Bronchial epithelial cell (primary cell): ENCODE measurements at regions not wholly inside any gene's neighbourhood (a gene's known extent, or its start where the extent isn't known, plus 50 kb on each side); places are given as distances from the start of the nearest gene placed in this dataset.

Source experiments
- DNase-seq: peaks from one replicate; pipeline ENCODE4 v3.0.0-alpha.2; 2010; ENCODE audit warnings: low read depth
- FAIRE-seq: peaks from 2 replicates; lab custom pipeline; 2011; peaks lifted over from hg19 to GRCh38; lab: Jason Lieb, UNC
- H3K27me3 ChIP-seq: 2 replicates; pipeline ENCODE4 v1.5.1; 2011; ENCODE audit warnings: low read length; ENCODE audit not compliant: control insufficient read depth, insufficient read depth
- H3K36me3 ChIP-seq: 2 replicates; pipeline ENCODE4 v1.5.1; 2011; ENCODE audit warnings: low read length; ENCODE audit not compliant: control insufficient read depth, insufficient read depth
- H3K4me3 ChIP-seq: 2 replicates; pipeline ENCODE4 v1.5.1; 2011; ENCODE audit warnings: mild to moderate bottlenecking, low read depth, low read length, control low read depth
- CTCF ChIP-seq: IDR thresholded peaks from 2 replicates; pipeline ENCODE4 v1.5.1; 2011; ENCODE audit warnings: mild to moderate bottlenecking, moderate library complexity, low read length, control low read depth, inconsistent platforms; ENCODE audit not compliant: insufficient read depth, severe bottlenecking

GRCh38 chr10:28902215-28902614 is 224.9 kb downstream of the BAMBI start:
- no peak for FAIRE-seq
- H3K27me3 ChIP-seq: no peaks in the 10 kb centered on the region
- no peak overlapping the region for H3K4me3 ChIP-seq
- DNase-seq: no peak
- no peak for TF ChIP-seq CTCF
- no peaks in the 10 kb centered on the region for H3K36me3 ChIP-seq

GRCh38 chr10:28903063-28903462 is 225.7 kb downstream of the BAMBI start:
- DNase-seq (no peak), FAIRE-seq (no peak)
- TF ChIP-seq CTCF: no peak
- no peaks in the 10 kb centered on the region for H3K27me3 ChIP-seq
- no peak overlapping the region for H3K4me3 ChIP-seq
- no peaks in the 10 kb centered on the region for H3K36me3 ChIP-seq

DNA sequence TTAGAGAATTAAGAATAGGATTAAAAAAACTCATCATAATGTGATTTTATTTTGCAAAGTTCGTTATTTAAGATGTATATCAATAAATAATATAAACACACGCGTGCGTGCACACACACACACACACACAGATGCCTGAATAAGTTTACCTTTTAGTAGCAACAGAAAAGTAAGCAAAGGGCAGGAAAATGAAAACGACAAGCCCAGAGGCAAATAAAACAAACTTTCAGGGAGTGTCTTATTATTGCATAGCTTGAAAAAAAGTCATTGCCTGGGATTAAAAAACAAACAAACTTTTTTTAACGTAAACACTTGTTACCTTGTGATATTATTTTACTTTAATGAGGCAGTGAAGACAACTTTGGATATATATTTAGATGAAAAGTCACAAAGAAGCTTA is 226.4 kb downstream of the BAMBI start:
- TF ChIP-seq CTCF: no peak
- no peak overlapping the region for H3K4me3 ChIP-seq
- FAIRE-seq (no peak), DNase-seq (no peak)
- no peaks in the 10 kb centered on the region for H3K36me3 ChIP-seq
- H3K27me3 ChIP-seq: no peaks in the 10 kb centered on the region

DNA sequence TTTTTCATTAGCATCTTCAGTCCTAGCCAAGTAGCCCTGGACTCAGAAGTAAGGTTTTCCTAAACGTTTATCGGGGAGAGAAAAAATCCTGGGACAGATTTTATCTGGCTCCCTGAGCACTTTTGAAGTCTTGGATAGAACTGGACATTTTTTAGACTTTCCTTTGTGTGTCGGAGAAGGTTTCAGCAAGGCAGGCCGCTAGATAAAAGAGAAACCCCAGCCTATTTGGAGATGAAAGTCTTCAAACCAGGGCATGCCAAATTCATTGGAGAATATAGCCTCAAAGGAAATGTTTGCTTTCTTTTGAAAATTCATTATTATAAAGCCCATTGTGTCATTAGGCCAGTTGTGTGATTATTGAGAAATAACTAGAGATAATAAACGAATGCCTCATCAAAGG is 228.1 kb downstream of the BAMBI start:
- no peaks in the 10 kb centered on the region for H3K36me3 ChIP-seq
- FAIRE-seq (no peak), DNase-seq (no peak)
- no peak for TF ChIP-seq CTCF
- no peak overlapping the region for H3K4me3 ChIP-seq
- H3K27me3 ChIP-seq: no peaks in the 10 kb centered on the region

DNA sequence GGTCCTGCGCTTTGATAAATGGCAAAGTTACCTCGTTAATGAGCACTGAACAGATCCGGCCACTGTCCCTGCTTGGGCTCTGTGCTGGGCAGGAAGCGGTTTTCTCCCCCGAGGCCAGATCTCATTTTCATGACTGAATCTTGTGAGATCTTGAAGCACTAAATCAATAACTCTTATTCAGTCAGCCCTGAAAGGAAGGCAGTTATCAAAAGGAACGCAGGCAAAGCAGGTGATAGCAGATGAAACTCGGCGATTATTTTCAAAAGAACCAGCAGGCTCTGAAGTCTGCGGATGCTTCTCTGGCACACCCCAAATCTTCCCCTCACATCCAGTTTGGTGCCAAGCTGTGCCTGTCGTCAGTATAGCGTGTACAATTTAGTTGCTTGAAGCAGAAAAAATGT is 228.7 kb downstream of the BAMBI start:
- DNase-seq: no peak
- Histone ChIP-seq H3K36me3 (no peaks in the 10 kb centered on the region), H3K4me3 (no peak overlapping the region), H3K27me3 (no peaks in the 10 kb centered on the region)
- no peak for FAIRE-seq
- no peak for TF ChIP-seq CTCF

DNA sequence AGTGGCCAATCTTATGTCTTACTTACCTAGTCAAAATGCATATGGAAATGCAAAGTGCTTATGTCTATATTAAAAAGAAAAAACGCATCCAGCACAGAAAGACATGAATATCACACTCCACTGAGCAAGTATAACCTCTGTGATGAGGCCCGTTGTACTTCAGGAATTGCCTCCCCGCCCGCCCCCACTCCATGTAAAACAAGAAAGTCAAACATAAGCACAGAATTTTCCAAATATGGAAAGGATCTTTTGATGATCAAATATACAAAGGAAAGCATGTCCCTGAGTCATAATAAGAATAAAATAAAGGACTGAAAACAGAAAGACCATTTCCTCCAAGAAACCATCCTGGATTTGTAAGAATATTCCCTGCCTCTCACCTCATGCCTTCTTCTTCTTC is 229.1 kb downstream of the BAMBI start:
- TF ChIP-seq CTCF: no peak
- no peak for DNase-seq
- no peaks in the 10 kb centered on the region for H3K36me3 ChIP-seq
- H3K27me3 ChIP-seq: no peaks in the 10 kb centered on the region
- no peak overlapping the region for H3K4me3 ChIP-seq
- no peak for FAIRE-seq
